ENCODE measurements at regions not wholly inside any gene's neighbourhood (a gene's known extent, or its start where the extent isn't known, plus 50 kb on each side); places are given as distances from the start of the nearest gene placed in this dataset.

DNA sequence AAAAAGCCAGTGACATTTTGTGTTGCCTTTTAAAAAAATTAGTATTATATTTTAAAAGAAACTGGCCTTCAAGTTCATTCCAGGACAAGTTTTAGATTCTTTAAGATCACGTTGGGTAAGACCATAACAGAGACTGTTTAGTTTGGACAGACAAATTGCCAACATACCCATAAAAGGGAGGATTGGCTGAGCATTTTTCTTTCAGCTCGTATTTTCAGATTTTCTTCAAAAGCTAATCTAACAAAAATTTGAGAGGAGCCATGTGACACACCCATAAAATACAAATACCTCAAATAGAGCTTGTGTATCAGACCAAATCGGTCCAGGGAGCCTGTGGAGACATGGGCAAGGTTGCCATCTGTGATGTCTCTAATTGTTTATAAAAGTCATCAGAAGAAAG is 74.6 kb upstream of the C1QTNF7 start:
- TF ChIP-seq, protein P1, sequence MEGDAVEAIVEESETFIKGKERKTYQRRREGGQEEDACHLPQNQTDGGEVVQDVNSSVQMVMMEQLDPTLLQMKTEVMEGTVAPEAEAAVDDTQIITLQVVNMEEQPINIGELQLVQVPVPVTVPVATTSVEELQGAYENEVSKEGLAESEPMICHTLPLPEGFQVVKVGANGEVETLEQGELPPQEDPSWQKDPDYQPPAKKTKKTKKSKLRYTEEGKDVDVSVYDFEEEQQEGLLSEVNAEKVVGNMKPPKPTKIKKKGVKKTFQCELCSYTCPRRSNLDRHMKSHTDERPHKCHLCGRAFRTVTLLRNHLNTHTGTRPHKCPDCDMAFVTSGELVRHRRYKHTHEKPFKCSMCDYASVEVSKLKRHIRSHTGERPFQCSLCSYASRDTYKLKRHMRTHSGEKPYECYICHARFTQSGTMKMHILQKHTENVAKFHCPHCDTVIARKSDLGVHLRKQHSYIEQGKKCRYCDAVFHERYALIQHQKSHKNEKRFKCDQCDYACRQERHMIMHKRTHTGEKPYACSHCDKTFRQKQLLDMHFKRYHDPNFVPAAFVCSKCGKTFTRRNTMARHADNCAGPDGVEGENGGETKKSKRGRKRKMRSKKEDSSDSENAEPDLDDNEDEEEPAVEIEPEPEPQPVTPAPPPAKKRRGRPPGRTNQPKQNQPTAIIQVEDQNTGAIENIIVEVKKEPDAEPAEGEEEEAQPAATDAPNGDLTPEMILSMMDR (conservative IDR thresholded peaks at IDR 0.05 in 1 of 2, IDR thresholded peaks at IDR 0.05 in 1 of 2; ENCODE audit: extremely low read depth in 1 of 2, insufficient read depth in 1 of 2, low read depth in 1 of 2, low read length in 2 of 2) = no peak
- no peak for TF ChIP-seq EZH2 (IDR thresholded peaks at IDR 0.05; ENCODE audit: borderline replicate concordance, low read length)
